Esophagus muscularis mucosa (tissue), 4 donors: ENCODE measurements at regions not wholly inside any gene's neighbourhood (a gene's known extent, or its start where the extent isn't known, plus 50 kb on each side); places are given as distances from the start of the nearest gene placed in this dataset.
"Not testable (repeated sequence)": the region's sequence is repeated elsewhere in the genome, so short reads cannot be mapped to it uniquely, and the experiment has no call there.

Experiments
- DNase-seq: peaks from one replicate; pipeline ENCODE4 v3.0.0-alpha.2; 2017; ENCODE audit errors: extremely low spot score
- H3K27ac ChIP-seq, 4 donors: fragments of 200-600 bp; sonication (generic); replicated peaks in 1 of 4; 1 replicate in 3 of 4; 2 replicates in 1 of 4; pipeline ENCODE4 v1.5.1; 2016 to 2019; ENCODE audit warnings: mild to moderate bottlenecking in 1 of 4
- H3K27me3 ChIP-seq, 4 donors: fragments of 200-600 bp; sonication (generic); one replicate each; pipeline versions ENCODE4 v1.5.1 to v1.6.0; 2016 to 2019
- H3K36me3 ChIP-seq, 4 donors: fragments of 200-600 bp; sonication (generic); one replicate each; pipeline ENCODE4 v1.5.1; 2016 to 2019
- H3K4me1 ChIP-seq, 4 donors: fragments of 200-600 bp; sonication (generic); one replicate each; pipeline ENCODE4 v1.5.1; 2016 to 2019
- H3K4me3 ChIP-seq, 4 donors: fragments of 200-600 bp; sonication (generic); 1 replicate in 2 of 4; 2 replicates in 2 of 4; pipeline ENCODE4 v1.5.1; 2016 to 2019; ENCODE audit warnings: mild to moderate bottlenecking in 4 of 4, moderate library complexity in 1 of 4
- H3K9me3 ChIP-seq, 4 donors: fragments of 200-600 bp; sonication (generic); 1 replicate in 3 of 4; 2 replicates in 1 of 4; pipeline ENCODE4 v1.5.1; 2016 to 2019
- WGBS: methylation state at CpG from one replicate; pipeline ENCODE4 v1.1.5; 2018; 5-methylcytosine and 5-hydroxymethylcytosine counted together
- intact Hi-C: fragments of 100-400 bp; cut with DNase I; formaldehyde crosslinking; loops from one replicate; pipeline ENCODE4 v1.15.1; 2023

- H3K27ac ChIP-seq, H3K27me3 ChIP-seq, H3K4me3 ChIP-seq, H3K4me1 ChIP-seq, H3K9me3 ChIP-seq, DNase-seq, intact Hi-C loops, H3K36me3 ChIP-seq: not testable (repeated sequence)
- no CpG with 5 or more reads among the region's 7 CpGs for WGBS
Measured at GRCh38 chr2:111545723-111546431, 338.1 kb downstream of the ANAPC1 start.

DNA sequence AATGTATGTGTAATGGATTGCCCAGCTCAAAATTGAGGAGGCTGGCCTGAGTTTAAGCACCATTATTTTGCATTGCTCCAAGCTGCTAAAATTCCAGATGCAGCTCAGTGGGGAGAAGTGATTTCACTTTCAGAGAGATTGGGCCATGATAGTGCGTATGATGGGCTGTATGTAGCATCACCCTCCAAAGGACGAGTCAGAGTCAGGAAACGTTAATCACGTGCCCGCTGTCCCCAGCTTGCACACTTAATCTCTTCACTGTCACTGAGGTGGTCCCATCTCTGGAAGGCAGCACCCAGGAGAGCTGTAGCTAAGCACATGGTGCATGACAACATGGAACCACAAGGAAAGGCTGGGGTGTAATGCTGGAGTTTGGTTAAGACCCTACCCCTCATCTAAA is 337.4 kb downstream of the ANAPC1 start:
- intact Hi-C loops, H3K4me1 ChIP-seq: not testable (repeated sequence)

GRCh38 chr2:111549174-111549573 is 334.8 kb downstream of the ANAPC1 start:
- WGBS, result 100% methylated on average over 1 of the region's 2 CpGs
- intact Hi-C loops, result not testable (repeated sequence)

More for the DNA sequence above, 337.4 kb downstream of the ANAPC1 start:
- not testable (repeated sequence) for H3K9me3 ChIP-seq, H3K27me3 ChIP-seq, DNase-seq, H3K36me3 ChIP-seq, H3K4me3 ChIP-seq, H3K27ac ChIP-seq
- 92% methylated on average over 5 of the region's 5 CpGs for WGBS

GRCh38 chr2:111551428-111551827 is 332.6 kb downstream of the ANAPC1 start:
- 54% methylated on average over 1 of the region's 2 CpGs for WGBS
- H3K27ac ChIP-seq, H3K4me3 ChIP-seq, H3K9me3 ChIP-seq, DNase-seq, intact Hi-C loops, H3K27me3 ChIP-seq, H3K36me3 ChIP-seq, H3K4me1 ChIP-seq: not testable (repeated sequence)

More at GRCh38 chr2:111549174-111549573, 334.8 kb downstream of the ANAPC1 start:
- not testable (repeated sequence) for H3K4me1 ChIP-seq, H3K4me3 ChIP-seq, H3K9me3 ChIP-seq, DNase-seq, H3K27ac ChIP-seq, H3K27me3 ChIP-seq, H3K36me3 ChIP-seq

DNA sequence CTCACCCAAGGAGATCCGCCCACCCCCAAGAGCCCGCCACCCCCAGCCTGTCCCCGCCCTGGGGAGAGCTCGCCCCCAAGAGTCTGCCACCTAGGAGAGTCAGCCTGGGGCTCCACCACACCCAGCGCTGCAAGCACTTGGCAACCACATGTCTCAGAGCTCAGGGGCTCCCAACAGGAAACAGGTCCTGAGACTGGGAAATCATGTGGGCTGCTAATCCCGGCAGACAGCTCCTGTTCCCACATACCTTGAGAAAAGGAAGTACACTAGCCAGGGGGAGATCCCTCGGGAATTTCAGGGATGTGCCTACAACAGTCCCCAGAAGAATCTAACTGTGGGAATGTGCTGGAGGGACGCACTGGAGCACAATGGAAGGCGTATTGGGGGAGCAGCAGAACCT is 331.4 kb downstream of the ANAPC1 start:
- H3K4me1 ChIP-seq, H3K27me3 ChIP-seq, H3K27ac ChIP-seq, DNase-seq, H3K4me3 ChIP-seq, H3K9me3 ChIP-seq, H3K36me3 ChIP-seq, intact Hi-C loops: not testable (repeated sequence)
- WGBS, result no CpG with 5 or more reads among the region's 9 CpGs

DNA sequence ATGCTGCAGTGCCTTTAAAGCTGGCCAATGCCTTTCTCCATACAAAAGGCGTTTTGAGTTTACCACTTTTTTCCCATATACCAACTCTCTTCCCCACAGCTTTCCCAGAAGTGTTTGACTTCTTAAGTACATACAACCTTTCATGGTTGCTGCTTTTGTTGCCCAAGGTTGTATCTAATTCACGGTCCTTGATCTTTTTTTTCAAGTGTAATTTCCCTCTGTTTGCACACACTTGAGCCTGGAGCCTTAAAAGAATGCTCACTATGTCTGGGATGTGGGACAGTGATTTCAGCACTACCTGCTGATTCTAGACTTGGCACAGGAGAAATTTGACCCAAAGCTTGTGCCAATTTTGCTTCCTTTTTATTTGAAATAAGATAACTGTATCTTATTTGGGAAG is 324.7 kb downstream of the ANAPC1 start:
- DNase-seq, H3K27ac ChIP-seq, H3K9me3 ChIP-seq, intact Hi-C loops, H3K36me3 ChIP-seq, H3K27me3 ChIP-seq, H3K4me3 ChIP-seq, H3K4me1 ChIP-seq: not testable (repeated sequence)
- 57% methylated on average over 1 of the region's 2 CpGs for WGBS

GRCh38 chr2:111559814-111560213 is 324.2 kb downstream of the ANAPC1 start:
- H3K27me3 ChIP-seq, H3K4me3 ChIP-seq, intact Hi-C loops, H3K4me1 ChIP-seq, H3K36me3 ChIP-seq, H3K27ac ChIP-seq, DNase-seq, H3K9me3 ChIP-seq: not testable (repeated sequence)
- no CpG with 5 or more reads among the region's 3 CpGs for WGBS

GRCh38 chr2:111566068-111566467 is 317.9 kb downstream of the ANAPC1 start:
- H3K36me3 ChIP-seq, intact Hi-C loops, H3K4me3 ChIP-seq, H3K27ac ChIP-seq, H3K27me3 ChIP-seq, H3K9me3 ChIP-seq, DNase-seq, H3K4me1 ChIP-seq: not testable (repeated sequence)
- 54% methylated on average over 7 of the region's 8 CpGs for WGBS

DNA sequence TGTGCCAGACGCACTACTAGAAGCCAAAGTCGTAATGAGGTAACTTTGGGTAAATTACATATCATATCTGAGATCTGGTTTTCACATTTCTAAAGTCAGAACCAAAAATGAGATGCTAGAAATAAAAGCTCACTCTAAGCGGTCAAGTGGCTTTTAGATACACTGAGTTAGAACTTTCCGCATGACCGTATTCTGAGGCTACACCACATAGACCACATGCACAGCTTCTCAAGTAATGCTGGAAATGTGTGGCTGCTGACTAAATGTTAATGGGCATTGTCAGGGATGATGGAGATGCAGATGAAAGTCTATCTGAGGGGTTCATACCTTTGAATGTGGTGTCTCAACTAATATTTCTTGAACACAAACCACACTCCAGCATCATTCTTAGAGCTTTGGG is 316.8 kb downstream of the ANAPC1 start:
- H3K36me3 ChIP-seq, H3K27ac ChIP-seq, H3K9me3 ChIP-seq, intact Hi-C loops, H3K4me3 ChIP-seq, H3K4me1 ChIP-seq, H3K27me3 ChIP-seq, DNase-seq: not testable (repeated sequence)
- 100% methylated on average over 2 of the region's 5 CpGs for WGBS

GRCh38 chr2:111569356-111570199 is 314.4 kb downstream of the ANAPC1 start:
- H3K36me3 ChIP-seq, H3K27ac ChIP-seq, H3K4me1 ChIP-seq, H3K27me3 ChIP-seq, intact Hi-C loops, H3K9me3 ChIP-seq, DNase-seq, H3K4me3 ChIP-seq: not testable (repeated sequence)
- 55% methylated on average over 4 of the region's 5 CpGs for WGBS

DNA sequence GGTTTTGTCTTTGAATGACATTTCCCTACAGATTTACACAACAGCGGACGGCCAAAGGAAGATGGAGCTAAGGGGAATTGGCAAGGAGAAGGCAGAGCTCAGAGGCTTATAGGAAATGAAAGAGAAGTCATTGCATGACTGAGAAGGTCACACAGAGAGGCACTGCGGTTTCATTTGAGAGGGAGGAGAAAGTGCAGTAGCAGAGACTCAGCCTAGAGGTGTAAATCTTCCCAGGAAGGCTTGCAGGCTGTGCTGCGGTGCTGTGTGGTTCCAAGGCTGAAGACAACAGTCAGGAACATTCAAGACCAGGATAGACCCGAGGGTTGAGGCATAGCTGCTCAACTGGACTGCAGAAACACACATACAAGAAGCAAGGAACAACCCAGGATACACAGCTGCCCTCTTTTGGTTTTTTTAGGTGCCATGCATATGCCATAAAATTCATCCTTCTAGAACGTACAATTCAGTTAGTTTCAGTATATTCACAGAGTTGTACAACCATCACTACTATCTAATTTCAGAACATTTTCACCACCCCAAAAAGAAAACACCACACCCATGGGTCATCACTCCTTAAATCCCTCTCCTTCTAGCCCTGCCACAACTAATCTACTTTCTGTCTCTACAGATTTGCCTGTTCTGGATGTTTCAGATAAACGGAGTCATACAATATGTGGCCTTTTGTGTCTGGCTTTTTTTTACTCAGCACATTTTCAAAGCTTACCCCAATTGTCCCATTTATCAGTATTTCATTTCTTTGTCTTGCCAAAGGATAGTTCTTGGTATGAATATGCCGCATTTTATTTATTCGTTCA is 313.5 kb downstream of the ANAPC1 start:
- H3K4me1 ChIP-seq, intact Hi-C loops, H3K9me3 ChIP-seq, DNase-seq, H3K36me3 ChIP-seq, H3K4me3 ChIP-seq, H3K27me3 ChIP-seq, H3K27ac ChIP-seq: not testable (repeated sequence)
- WGBS, result 62% methylated on average over 8 of the region's 9 CpGs

DNA sequence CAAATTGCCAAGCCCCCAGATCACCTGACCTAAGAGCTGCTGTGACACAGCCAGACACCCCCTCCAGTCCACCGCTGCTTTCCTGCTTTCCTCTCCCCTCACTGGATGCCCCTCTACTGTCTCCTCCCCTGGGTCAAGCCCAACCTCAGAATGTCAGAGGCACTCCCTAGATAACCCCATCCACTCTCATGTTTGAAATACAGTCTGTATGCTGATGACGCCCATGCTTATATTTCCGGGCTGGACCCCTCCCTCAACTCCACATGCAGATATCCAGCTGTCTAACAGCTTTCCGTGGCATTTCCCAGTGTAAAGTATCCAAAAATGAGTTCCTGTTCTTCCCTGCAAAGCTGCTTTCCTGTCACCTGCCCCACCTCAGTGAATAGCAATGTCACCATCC is 309.2 kb downstream of the ANAPC1 start:
- 81% methylated on average over 4 of the region's 4 CpGs for WGBS

More for the DNA sequence above, 309.2 kb downstream of the ANAPC1 start:
- DNase-seq, H3K4me3 ChIP-seq, H3K36me3 ChIP-seq, H3K9me3 ChIP-seq, H3K4me1 ChIP-seq, intact Hi-C loops, H3K27ac ChIP-seq, H3K27me3 ChIP-seq: not testable (repeated sequence)
